Parathyroid adenoma (tissue), 2 donors: ENCODE measurements at regions not wholly inside any gene's neighbourhood (a gene's known extent, or its start where the extent isn't known, plus 50 kb on each side); places are given as distances from the start of the nearest gene placed in this dataset.

Source experiments
- H2AFZ ChIP-seq: fragments of 300-600 bp; sonication (generic); one replicate; pipeline ENCODE4 v1.7.0; 2017; ENCODE audit warnings: antibody characterized with exemption, mild to moderate bottlenecking
- H3K27ac ChIP-seq: fragments of 300-600 bp; sonication (generic); one replicate; pipeline ENCODE4 v1.7.0; 2017
- H3K27me3 ChIP-seq: fragments of 300-600 bp; sonication (generic); one replicate; pipeline ENCODE4 v1.7.0; 2017; ENCODE audit warnings: low read length; ENCODE audit not compliant: control insufficient read depth, insufficient read depth
- H3K36me3 ChIP-seq: fragments of 300-600 bp; sonication (generic); one replicate; pipeline ENCODE4 v1.7.0; 2017; ENCODE audit warnings: low read length; ENCODE audit not compliant: control insufficient read depth, insufficient read depth
- H3K4me1 ChIP-seq: fragments of 300-600 bp; sonication (generic); one replicate; pipeline ENCODE4 v1.7.0; 2017; ENCODE audit warnings: control low read depth
- H3K4me2 ChIP-seq: fragments of 300-600 bp; sonication (generic); one replicate; pipeline ENCODE4 v1.7.0; 2017; ENCODE audit warnings: low read length
- H3K4me3 ChIP-seq: fragments of 300-600 bp; sonication (generic); one replicate; pipeline ENCODE4 v1.7.0; 2017; ENCODE audit warnings: low read depth, low read length
- H3K79me2 ChIP-seq: fragments of 300-600 bp; sonication (generic); one replicate; pipeline ENCODE4 v1.7.0; 2017; ENCODE audit warnings: control low read depth
- H3K9ac ChIP-seq: fragments of 300-600 bp; sonication (generic); one replicate; pipeline ENCODE4 v1.7.0; 2017; ENCODE audit warnings: mild to moderate bottlenecking
- H3K9me3 ChIP-seq: fragments of 300-600 bp; sonication (generic); one replicate; pipeline ENCODE4 v1.7.0; 2017; ENCODE audit warnings: low read length; ENCODE audit not compliant: control insufficient read depth
- CTCF ChIP-seq: fragments of 300-600 bp; sonication (generic); IDR thresholded peaks from one replicate; pipeline ENCODE4 v1.7.0; 2017; ENCODE audit warnings: antibody characterized with exemption, mild to moderate bottlenecking
- donor health status: primary hyperparathyroidism.

GRCh38 chr6:30006170-30007131, 54.6 kb upstream of the POLR1H start:
- Histone ChIP-seq H3K4me2 (peak overlapping the region; percentile 92), H2AFZ (peak overlapping the region; percentile 97), H3K79me2 (peaks cover 5% of the 10 kb centered on the region), H3K4me3 (peak overlapping the region; percentile 65), H3K4me1 (peaks cover 9% of the 10 kb centered on the region), H3K27ac (peak overlapping the region; percentile 74), H3K36me3 (no peaks in the 10 kb centered on the region), H3K27me3 (no peaks in the 10 kb centered on the region), H3K9me3 (no peaks in the 10 kb centered on the region), H3K9ac (peak overlapping the region; percentile 31)
- no peak for TF ChIP-seq CTCF

GRCh38 chr6:30007132-30007764, 53.8 kb upstream of the POLR1H start:
- H3K36me3 ChIP-seq, result no peaks in the 10 kb centered on the region
- no peak overlapping the region for H3K9ac ChIP-seq
- H3K4me3 ChIP-seq, result peak overlapping the region; percentile 65
- no peaks in the 10 kb centered on the region for H3K9me3 ChIP-seq
- H2AFZ ChIP-seq, result peak overlapping the region; percentile 97
- no peak for TF ChIP-seq CTCF
- peak overlapping the region; percentile 92 for H3K4me2 ChIP-seq
- peak overlapping the region; percentile 74 for H3K27ac ChIP-seq
- H3K4me1 ChIP-seq, result peaks cover 5% of the 10 kb centered on the region
- peaks cover 5% of the 10 kb centered on the region for H3K79me2 ChIP-seq
- H3K27me3 ChIP-seq, result no peaks in the 10 kb centered on the region

GRCh38 chr6:30009113-30009512, 52.0 kb upstream of the POLR1H start:
- Histone ChIP-seq H3K27me3 (no peaks in the 10 kb centered on the region), H2AFZ (no peak overlapping the region), H3K36me3 (no peaks in the 10 kb centered on the region), H3K4me2 (no peak overlapping the region), H3K4me1 (peaks cover 5% of the 10 kb centered on the region), H3K9me3 (no peaks in the 10 kb centered on the region), H3K9ac (no peak overlapping the region), H3K79me2 (peaks cover 5% of the 10 kb centered on the region), H3K4me3 (no peak overlapping the region), H3K27ac (no peak overlapping the region)
- no peak for TF ChIP-seq CTCF
